Sigmoid colon (tissue), 4 donors: ENCODE measurements at regions not wholly inside any gene's neighbourhood (a gene's known extent, or its start where the extent isn't known, plus 50 kb on each side); places are given as distances from the start of the nearest gene placed in this dataset.

Experiments used
- CTCF ChIP-seq, 4 experiments: fragments of 450-650 bp in 3 of 4; fragments of 200-600 bp in 1 of 4; IDR thresholded peaks; one replicate each; pipeline ENCODE4 v1.5.1; 2016 to 2019; ENCODE audit warnings: antibody characterized with exemption in 4 of 4, mild to moderate bottlenecking in 3 of 4, moderate library complexity in 2 of 4
- EP300 ChIP-seq, 4 donors: sonication (generic); formaldehyde crosslinking; IDR thresholded peaks; one replicate each; pipeline ENCODE4 v1.6.1; 2017; ENCODE audit warnings: antibody characterized with exemption in 4 of 4
- POLR2AphosphoS5 ChIP-seq, 4 donors: sonication (generic); formaldehyde crosslinking; IDR thresholded peaks; one replicate each; pipeline ENCODE4 v1.6.1; 2017; ENCODE audit warnings: antibody characterized with exemption in 4 of 4

- no peak for TF ChIP-seq EP300 (IDR thresholded peaks at IDR 0.05)
- no peak for TF ChIP-seq CTCF (IDR thresholded peaks at IDR 0.05)
- TF ChIP-seq POLR2AphosphoS5 (IDR thresholded peaks at IDR 0.05) = no peak
These were observed 188.7 kb upstream of the SAMSN1 start for GRCh38 chr21:14734833-14735232.
